NCI-H226 (cell line): ENCODE measurements at regions not wholly inside any gene's neighbourhood (a gene's known extent, or its start where the extent isn't known, plus 50 kb on each side); places are given as distances from the start of the nearest gene placed in this dataset.
"Not testable (repeated sequence)": the region's sequence is repeated elsewhere in the genome, so short reads cannot be mapped to it uniquely, and the experiment has no call there.

Experiments
- DNase-seq: peaks from one replicate; pipeline ENCODE4 v3.0.0-alpha.2; 2015

- no peak for DNase-seq
Observed at GRCh38 chr19:30857966-30858490, 485.8 kb downstream of the ZNF536 start.

- DNase-seq: no peak
Observed at GRCh38 chr19:30857388-30857787, 485.2 kb downstream of the ZNF536 start.

GRCh38 chr19:30856786-30857185, 484.6 kb downstream of the ZNF536 start:
- no peak for DNase-seq

- DNase-seq: no peak
Observed at GRCh38 chr19:30856376-30856775, 484.2 kb downstream of the ZNF536 start.

GRCh38 chr19:30855442-30855841, 483.3 kb downstream of the ZNF536 start:
- DNase-seq: no peak

- no peak for DNase-seq
Observed at GRCh38 chr19:30854661-30855060, 482.5 kb downstream of the ZNF536 start.

- no peak for DNase-seq
Observed at GRCh38 chr19:30854207-30854606, 482.0 kb downstream of the ZNF536 start.

- no peak for DNase-seq
Observed at GRCh38 chr19:30853036-30853435, 480.9 kb downstream of the ZNF536 start.

- no peak for DNase-seq
Observed at GRCh38 chr19:30852168-30852567, 480.0 kb downstream of the ZNF536 start.

- no peak for DNase-seq
Observed at GRCh38 chr19:30851646-30852045, 479.5 kb downstream of the ZNF536 start.

GRCh38 chr19:30848636-30849425, 476.6 kb downstream of the ZNF536 start:
- no peak for DNase-seq

GRCh38 chr19:30846102-30846501, 473.9 kb downstream of the ZNF536 start:
- DNase-seq: no peak

- DNase-seq: no peak
Observed at GRCh38 chr19:30842926-30843325, 470.7 kb downstream of the ZNF536 start.

GRCh38 chr19:30841934-30842333, 469.8 kb downstream of the ZNF536 start:
- DNase-seq: no peak

GRCh38 chr19:30830875-30831274, 458.7 kb downstream of the ZNF536 start:
- DNase-seq: no peak

- DNase-seq: not testable (repeated sequence)
Observed at GRCh38 chr19:30825505-30825904, 453.3 kb downstream of the ZNF536 start.

GRCh38 chr19:30824809-30825208, 452.6 kb downstream of the ZNF536 start:
- DNase-seq: no peak

GRCh38 chr19:30817965-30818567, 445.9 kb downstream of the ZNF536 start:
- DNase-seq: no peak

- DNase-seq: no peak
Observed at GRCh38 chr19:30817197-30817596, 445.0 kb downstream of the ZNF536 start.

GRCh38 chr19:30815889-30816580, 443.9 kb downstream of the ZNF536 start:
- DNase-seq: no peak

- DNase-seq: no peak
Observed at GRCh38 chr19:30812099-30812678, 440.0 kb downstream of the ZNF536 start.

- DNase-seq: no peak
Observed at GRCh38 chr19:30811397-30812098, 439.4 kb downstream of the ZNF536 start.

GRCh38 chr19:30810726-30811125, 438.5 kb downstream of the ZNF536 start:
- no peak for DNase-seq
